HG03066 (cell line): ENCODE measurements at regions not wholly inside any gene's neighbourhood (a gene's known extent, or its start where the extent isn't known, plus 50 kb on each side); places are given as distances from the start of the nearest gene placed in this dataset.
A peak's percentile ranks its signal among the peaks of the same experiment; 100 is the strongest.

ENCODE experiments used
- ATAC-seq: cut with Tn5 transposase; IDR thresholded peaks from one replicate; pipeline ENCODE4 v1.9.1; 2021; ENCODE audit warnings: low read depth; ENCODE audit not compliant: unreplicated experiment

GRCh38 chr3:76051145-76051544, 265.8 kb upstream of the ZNF717 start:
- no peak for ATAC-seq

- ATAC-seq: no peak
These were observed 269.1 kb upstream of the ZNF717 start for GRCh38 chr3:76054404-76054803.

GRCh38 chr3:76061654-76062053, 276.3 kb upstream of the ZNF717 start:
- ATAC-seq: no peak

GRCh38 chr3:76063019-76063418, 277.7 kb upstream of the ZNF717 start:
- ATAC-seq: no peak

- no peak for ATAC-seq
These were observed 278.5 kb upstream of the ZNF717 start for GRCh38 chr3:76063811-76064210.

GRCh38 chr3:76065964-76066363, 280.6 kb upstream of the ZNF717 start:
- ATAC-seq: no peak

GRCh38 chr3:76078101-76078500, 292.8 kb upstream of the ZNF717 start:
- no peak for ATAC-seq

GRCh38 chr3:76083992-76084391, 298.6 kb upstream of the ZNF717 start:
- no peak for ATAC-seq

- ATAC-seq: no peak
These were observed 310.7 kb upstream of the ZNF717 start for GRCh38 chr3:76096036-76096435.

- ATAC-seq: no peak
These were observed 311.7 kb upstream of the ZNF717 start for GRCh38 chr3:76096836-76097588.

GRCh38 chr3:76097589-76097969, 312.2 kb upstream of the ZNF717 start:
- ATAC-seq: no peak

- ATAC-seq: no peak
These were observed 314.6 kb upstream of the ZNF717 start for GRCh38 chr3:76099956-76100355.

- peak; percentile 63 for ATAC-seq
These were observed 322.7 kb upstream of the ZNF717 start for GRCh38 chr3:76107935-76108570.

- ATAC-seq: no peak
These were observed 326.5 kb upstream of the ZNF717 start for GRCh38 chr3:76111808-76112207.

GRCh38 chr3:76122007-76122406, 336.7 kb upstream of the ZNF717 start:
- ATAC-seq: no peak

GRCh38 chr3:76129441-76129840, 344.1 kb upstream of the ZNF717 start:
- no peak for ATAC-seq

- no peak for ATAC-seq
These were observed 346.2 kb upstream of the ZNF717 start for GRCh38 chr3:76131396-76132153.

GRCh38 chr3:76132154-76132470, 346.8 kb upstream of the ZNF717 start:
- no peak for ATAC-seq

- ATAC-seq: no peak
These were observed 348.8 kb upstream of the ZNF717 start for GRCh38 chr3:76134166-76134565.

- ATAC-seq: no peak
These were observed 353.6 kb upstream of the ZNF717 start for GRCh38 chr3:76138921-76139320.

GRCh38 chr3:76147846-76148245, 362.5 kb upstream of the ZNF717 start:
- ATAC-seq: no peak

GRCh38 chr3:76152028-76152427, 366.7 kb upstream of the ZNF717 start:
- no peak for ATAC-seq
